ENCODE measurements at regions not wholly inside any gene's neighbourhood (a gene's known extent, or its start where the extent isn't known, plus 50 kb on each side); places are given as distances from the start of the nearest gene placed in this dataset.

DNA sequence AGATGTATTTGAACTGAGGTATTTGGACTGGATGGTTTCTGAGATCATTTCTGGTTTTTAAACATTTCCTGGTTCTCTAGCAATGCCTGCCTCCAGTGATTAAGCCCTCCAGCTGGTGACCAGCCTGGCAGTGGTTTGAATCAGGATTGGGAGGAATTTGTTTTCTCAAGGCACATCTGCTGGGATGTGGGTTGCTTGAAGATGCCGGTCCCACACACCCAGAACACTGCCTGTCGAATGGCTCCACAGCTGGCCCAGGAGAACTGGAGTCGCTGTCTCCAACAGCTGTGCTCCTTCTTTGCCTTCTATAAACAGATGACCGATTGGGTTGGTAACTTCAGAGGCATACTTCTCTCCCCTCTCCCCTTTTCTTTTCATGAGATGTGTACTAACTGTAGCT, 258.0 kb upstream of the DDHD1 start:
- TF ChIP-seq, protein P1, sequence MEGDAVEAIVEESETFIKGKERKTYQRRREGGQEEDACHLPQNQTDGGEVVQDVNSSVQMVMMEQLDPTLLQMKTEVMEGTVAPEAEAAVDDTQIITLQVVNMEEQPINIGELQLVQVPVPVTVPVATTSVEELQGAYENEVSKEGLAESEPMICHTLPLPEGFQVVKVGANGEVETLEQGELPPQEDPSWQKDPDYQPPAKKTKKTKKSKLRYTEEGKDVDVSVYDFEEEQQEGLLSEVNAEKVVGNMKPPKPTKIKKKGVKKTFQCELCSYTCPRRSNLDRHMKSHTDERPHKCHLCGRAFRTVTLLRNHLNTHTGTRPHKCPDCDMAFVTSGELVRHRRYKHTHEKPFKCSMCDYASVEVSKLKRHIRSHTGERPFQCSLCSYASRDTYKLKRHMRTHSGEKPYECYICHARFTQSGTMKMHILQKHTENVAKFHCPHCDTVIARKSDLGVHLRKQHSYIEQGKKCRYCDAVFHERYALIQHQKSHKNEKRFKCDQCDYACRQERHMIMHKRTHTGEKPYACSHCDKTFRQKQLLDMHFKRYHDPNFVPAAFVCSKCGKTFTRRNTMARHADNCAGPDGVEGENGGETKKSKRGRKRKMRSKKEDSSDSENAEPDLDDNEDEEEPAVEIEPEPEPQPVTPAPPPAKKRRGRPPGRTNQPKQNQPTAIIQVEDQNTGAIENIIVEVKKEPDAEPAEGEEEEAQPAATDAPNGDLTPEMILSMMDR (IDR thresholded peaks at IDR 0.05): no peak
- TF ChIP-seq, protein P2, sequence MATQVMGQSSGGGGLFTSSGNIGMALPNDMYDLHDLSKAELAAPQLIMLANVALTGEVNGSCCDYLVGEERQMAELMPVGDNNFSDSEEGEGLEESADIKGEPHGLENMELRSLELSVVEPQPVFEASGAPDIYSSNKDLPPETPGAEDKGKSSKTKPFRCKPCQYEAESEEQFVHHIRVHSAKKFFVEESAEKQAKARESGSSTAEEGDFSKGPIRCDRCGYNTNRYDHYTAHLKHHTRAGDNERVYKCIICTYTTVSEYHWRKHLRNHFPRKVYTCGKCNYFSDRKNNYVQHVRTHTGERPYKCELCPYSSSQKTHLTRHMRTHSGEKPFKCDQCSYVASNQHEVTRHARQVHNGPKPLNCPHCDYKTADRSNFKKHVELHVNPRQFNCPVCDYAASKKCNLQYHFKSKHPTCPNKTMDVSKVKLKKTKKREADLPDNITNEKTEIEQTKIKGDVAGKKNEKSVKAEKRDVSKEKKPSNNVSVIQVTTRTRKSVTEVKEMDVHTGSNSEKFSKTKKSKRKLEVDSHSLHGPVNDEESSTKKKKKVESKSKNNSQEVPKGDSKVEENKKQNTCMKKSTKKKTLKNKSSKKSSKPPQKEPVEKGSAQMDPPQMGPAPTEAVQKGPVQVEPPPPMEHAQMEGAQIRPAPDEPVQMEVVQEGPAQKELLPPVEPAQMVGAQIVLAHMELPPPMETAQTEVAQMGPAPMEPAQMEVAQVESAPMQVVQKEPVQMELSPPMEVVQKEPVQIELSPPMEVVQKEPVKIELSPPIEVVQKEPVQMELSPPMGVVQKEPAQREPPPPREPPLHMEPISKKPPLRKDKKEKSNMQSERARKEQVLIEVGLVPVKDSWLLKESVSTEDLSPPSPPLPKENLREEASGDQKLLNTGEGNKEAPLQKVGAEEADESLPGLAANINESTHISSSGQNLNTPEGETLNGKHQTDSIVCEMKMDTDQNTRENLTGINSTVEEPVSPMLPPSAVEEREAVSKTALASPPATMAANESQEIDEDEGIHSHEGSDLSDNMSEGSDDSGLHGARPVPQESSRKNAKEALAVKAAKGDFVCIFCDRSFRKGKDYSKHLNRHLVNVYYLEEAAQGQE (IDR thresholded peaks at IDR 0.05; ENCODE audit: low read depth, low read length): no peak
- TF ChIP-seq EZH2phosphoT487 (IDR thresholded peaks at IDR 0.05; ENCODE audit: borderline replicate concordance, low read depth): no peak
- no peak for TF ChIP-seq POLR2AphosphoS5 (IDR thresholded peaks at IDR 0.05; ENCODE audit: low read depth, low read length)
- TF ChIP-seq RAD21 (IDR thresholded peaks at IDR 0.05; ENCODE audit: low read length): no peak
- no peak for TF ChIP-seq FOXM1 (IDR thresholded peaks at IDR 0.05; ENCODE audit: low read depth)
- TF ChIP-seq, protein P3, sequence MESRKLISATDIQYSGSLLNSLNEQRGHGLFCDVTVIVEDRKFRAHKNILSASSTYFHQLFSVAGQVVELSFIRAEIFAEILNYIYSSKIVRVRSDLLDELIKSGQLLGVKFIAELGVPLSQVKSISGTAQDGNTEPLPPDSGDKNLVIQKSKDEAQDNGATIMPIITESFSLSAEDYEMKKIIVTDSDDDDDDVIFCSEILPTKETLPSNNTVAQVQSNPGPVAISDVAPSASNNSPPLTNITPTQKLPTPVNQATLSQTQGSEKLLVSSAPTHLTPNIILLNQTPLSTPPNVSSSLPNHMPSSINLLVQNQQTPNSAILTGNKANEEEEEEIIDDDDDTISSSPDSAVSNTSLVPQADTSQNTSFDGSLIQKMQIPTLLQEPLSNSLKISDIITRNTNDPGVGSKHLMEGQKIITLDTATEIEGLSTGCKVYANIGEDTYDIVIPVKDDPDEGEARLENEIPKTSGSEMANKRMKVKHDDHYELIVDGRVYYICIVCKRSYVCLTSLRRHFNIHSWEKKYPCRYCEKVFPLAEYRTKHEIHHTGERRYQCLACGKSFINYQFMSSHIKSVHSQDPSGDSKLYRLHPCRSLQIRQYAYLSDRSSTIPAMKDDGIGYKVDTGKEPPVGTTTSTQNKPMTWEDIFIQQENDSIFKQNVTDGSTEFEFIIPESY (IDR thresholded peaks at IDR 0.05; ENCODE audit: borderline replicate concordance, low read depth): no peak
- no peak for TF ChIP-seq GABPA (IDR thresholded peaks at IDR 0.05; ENCODE audit: low read depth)
- TF ChIP-seq TAF1 (IDR thresholded peaks at IDR 0.05; ENCODE audit: borderline replicate concordance, low read depth, low read length): no peak
- TF ChIP-seq JUND (IDR thresholded peaks at IDR 0.05): no peak
- no peak for TF ChIP-seq SMC3 (IDR thresholded peaks at IDR 0.05; ENCODE audit: low read depth, low read length)
- TF ChIP-seq, protein P4, sequence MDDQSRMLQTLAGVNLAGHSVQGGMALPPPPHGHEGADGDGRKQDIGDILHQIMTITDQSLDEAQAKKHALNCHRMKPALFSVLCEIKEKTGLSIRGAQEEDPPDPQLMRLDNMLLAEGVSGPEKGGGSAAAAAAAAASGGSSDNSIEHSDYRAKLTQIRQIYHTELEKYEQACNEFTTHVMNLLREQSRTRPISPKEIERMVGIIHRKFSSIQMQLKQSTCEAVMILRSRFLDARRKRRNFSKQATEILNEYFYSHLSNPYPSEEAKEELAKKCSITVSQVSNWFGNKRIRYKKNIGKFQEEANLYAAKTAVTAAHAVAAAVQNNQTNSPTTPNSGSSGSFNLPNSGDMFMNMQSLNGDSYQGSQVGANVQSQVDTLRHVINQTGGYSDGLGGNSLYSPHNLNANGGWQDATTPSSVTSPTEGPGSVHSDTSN (IDR thresholded peaks at IDR 0.05): no peak
- no peak for TF ChIP-seq RFX5 (IDR thresholded peaks at IDR 0.05; ENCODE audit: low read length)
